K562 (cell line): ENCODE measurements at regions not wholly inside any gene's neighbourhood (a gene's known extent, or its start where the extent isn't known, plus 50 kb on each side); places are given as distances from the start of the nearest gene placed in this dataset.

Experiments
- ATAC-seq: fragments of 200-7000 bp; cut with Tn5 transposase; 3 replicates; pipeline ENCODE4 v1.9.1; 2020; ENCODE audit warnings: moderate library complexity
- BruUV-seq: library from RNA; stranded (reverse); fragments of 400-500 nt; replicated peaks from 2 replicates; lab custom pipeline; 2021; lab: Mats Ljungman, UMichigan
- CTCF ChIA-PET: fragments of 300-600 bp; formaldehyde crosslinking; extraction: SDS; loops from one replicate; lab custom pipeline; 2021; ENCODE audit warnings: low intra/inter-chr PET ratio; lab: Yijun Ruan, JAX
- POLR2A ChIA-PET: fragments of 300-600, 350-650 bp; sonication (Branson Sonifier 250); formaldehyde crosslinking; extraction: SDS; loops from one replicate; lab custom pipeline; 2021; ENCODE audit warnings: antibody characterized with exemption, inconsistent platforms; lab: Yijun Ruan, JAX
- DNase-seq, 4 experiments: peaks; one replicate each; pipeline versions ENCODE4 v3.0.0 to v3.0.0-alpha.2; 2011 to 2018; ENCODE audit warnings: low spot score in 3 of 4, mixed read lengths in 3 of 4; ENCODE audit errors: extremely low read depth in 1 of 4
- FAIRE-seq: peaks from 2 replicates; lab custom pipeline; 2011; peaks lifted over from hg19 to GRCh38; lab: Jason Lieb, UNC
- H2AFZ ChIP-seq: 2 replicates; pipeline ENCODE4 v1.6.0; 2011; ENCODE audit warnings: low read depth, low read length, control low read depth, inconsistent platforms
- H3K27ac ChIP-seq: fragments of 200-600 bp; 3 replicates; pipeline ENCODE4 v1.8.0; 2011; ENCODE audit warnings: low read depth, mild to moderate bottlenecking, control low read depth, inconsistent platforms, low read length, moderate library complexity, mixed read lengths; ENCODE audit errors: extremely low read depth
- H3K27me3 ChIP-seq, 2 experiments: fragments of 300-600 bp in 1 of 2; 2 replicates in 1 of 2; 3 replicates in 1 of 2; pipeline versions ENCODE4 v1.6.0 to v1.8.0; 2011; ENCODE audit warnings: inconsistent platforms in 2 of 2, low read length in 2 of 2, mild to moderate bottlenecking in 1 of 2, mixed read lengths in 1 of 2, moderate library complexity in 1 of 2; ENCODE audit not compliant: control insufficient read depth in 2 of 2, insufficient read depth in 2 of 2
- H3K36me3 ChIP-seq: fragments of 300-600 bp; 3 replicates; pipeline ENCODE4 v1.8.0; 2011; ENCODE audit warnings: mild to moderate bottlenecking, low read length, inconsistent platforms; ENCODE audit not compliant: control insufficient read depth, insufficient read depth
- H3K4me1 ChIP-seq, 2 experiments: fragments of 200-600 bp in 1 of 2; replicated peaks in 1 of 2; 2 replicates in 1 of 2; 3 replicates in 1 of 2; pipeline versions ENCODE4 v1.5.1 to v1.8.0; 2011; ENCODE audit warnings: inconsistent platforms in 2 of 2, low read length in 2 of 2, mild to moderate bottlenecking in 1 of 2, mixed read lengths in 1 of 2, moderate library complexity in 1 of 2; ENCODE audit not compliant: control insufficient read depth in 2 of 2, insufficient read depth in 2 of 2
- H3K4me2 ChIP-seq: 2 replicates; pipeline ENCODE4 v1.6.1; 2011; ENCODE audit warnings: low read length, control low read depth, inconsistent platforms, mixed read lengths; ENCODE audit not compliant: insufficient read depth
- H3K4me3 ChIP-seq: fragments of 200-600 bp; sonication (generic), shearing (Covaris generic); 2 replicates; pipeline ENCODE4 v1.5.1; 2016; ENCODE audit warnings: control low read depth, inconsistent platforms
- H3K79me2 ChIP-seq: fragments of 200-600 bp; 3 replicates; pipeline ENCODE4 v1.8.0; 2011; ENCODE audit warnings: low read length, inconsistent platforms; ENCODE audit not compliant: control insufficient read depth, insufficient read depth
- H3K9ac ChIP-seq, 2 experiments: 2 replicates each; pipeline versions ENCODE4 v1.6.0 to v1.6.1; 2011; ENCODE audit warnings: low read depth in 2 of 2, low read length in 2 of 2, control low read depth in 1 of 2, inconsistent platforms in 1 of 2, mild to moderate bottlenecking in 1 of 2, mixed read lengths in 1 of 2; ENCODE audit not compliant: insufficient read depth in 1 of 2
- H3K9me1 ChIP-seq: one replicate; pipeline ENCODE4 v1.6.0; 2011; ENCODE audit warnings: inconsistent platforms, mild to moderate bottlenecking, low read length, moderate library complexity; ENCODE audit not compliant: control insufficient read depth, insufficient read depth
- H3K9me3 ChIP-seq: replicated peaks from 2 replicates; pipeline ENCODE4 v1.5.1; 2011; ENCODE audit warnings: low read depth, low read length, inconsistent platforms; ENCODE audit not compliant: control insufficient read depth, insufficient read depth
- H4K20me1 ChIP-seq: replicated peaks from 2 replicates; pipeline ENCODE4 v1.6.1; 2011; ENCODE audit warnings: low read length, inconsistent platforms, mixed read lengths; ENCODE audit not compliant: control insufficient read depth, insufficient read depth
- KHSRP ChIP-seq: fragments of 450-650 bp; IDR thresholded peaks from 2 replicates; pipeline ENCODE4 v1.6.1; 2017
- NELFE ChIP-seq: IDR thresholded peaks from 2 replicates; pipeline ENCODE4 v1.6.1; 2011; ENCODE audit warnings: mild to moderate bottlenecking; ENCODE audit not compliant: insufficient read depth, insufficient read length
- PCBP2 ChIP-seq: fragments of 200-400 bp; formaldehyde crosslinking; IDR thresholded peaks from 2 replicates; pipeline ENCODE4 v1.6.1; 2018; ENCODE audit warnings: low read length, low read depth, mild to moderate bottlenecking, moderate library complexity; ENCODE audit not compliant: poor library complexity, severe bottlenecking
- ZNF280B ChIP-seq: fragments of 250-450 bp; sonication (Bioruptor Pico); IDR thresholded peaks from 2 replicates; pipeline ENCODE4 v1.5.1; 2021; ENCODE audit warnings: mild to moderate bottlenecking
- ZNF518B ChIP-seq: fragments of 250-450 bp; sonication (Bioruptor Pico); IDR thresholded peaks from 2 replicates; pipeline ENCODE4 v1.5.0; 2021; ENCODE audit warnings: mild to moderate bottlenecking, moderate library complexity
- ZSCAN29 ChIP-seq: fragments of 450-650 bp; IDR thresholded peaks from 2 replicates; pipeline ENCODE4 v1.6.1; 2017
- WGBS: fragments of 100-300 bp; shearing (Covaris generic); methylation state at CpG from one replicate; pipeline ENCODE4 v1.1.6; 2016; ENCODE audit warnings: low coverage, mixed read lengths; ENCODE audit not compliant: insufficient coverage; ENCODE audit errors: missing lambda C conversion rate; 5-methylcytosine and 5-hydroxymethylcytosine counted together
- in situ Hi-C: fragments of 300-500 bp; cut with MboI; formaldehyde crosslinking; loops from 4 replicates; pipeline ENCODE4 v1.15.0; 2018; ENCODE audit warnings: inconsistent platforms, mixed read lengths
- intact Hi-C: fragments of 100-400 bp; cut with micrococcal nuclease; formaldehyde crosslinking; loops from 2 replicates; pipeline ENCODE4 v1.14.2; 2022

- no peak overlapping the region for H3K4me2 ChIP-seq
- no peak overlapping the region for H2AFZ ChIP-seq
- no peaks in the 10 kb centered on the region for H3K4me1 ChIP-seq
- H3K27me3 ChIP-seq, result no peaks in the 10 kb centered on the region
- no peaks in the 10 kb centered on the region for H4K20me1 ChIP-seq
- DNase-seq (no peak), ATAC-seq (no peak), FAIRE-seq (no peak)
- in situ Hi-C loops (no loop called here), intact Hi-C loops (no loop called here)
- H3K27ac ChIP-seq, result no peak overlapping the region
- POLR2A ChIA-PET, result no interaction called here
- no peaks in the 10 kb centered on the region for H3K36me3 ChIP-seq
- no peaks in the 10 kb centered on the region for H3K9me1 ChIP-seq
- CTCF ChIA-PET, result no interaction called here
- no peak overlapping the region for H3K9ac ChIP-seq
- BruUV-seq, result no TSS peak
- peaks cover 1% of the 10 kb centered on the region for H3K9me3 ChIP-seq
- no peak for TF ChIP-seq ZNF518B
- no peak for TF ChIP-seq PCBP2
- no peak for TF ChIP-seq ZSCAN29
- no peak for TF ChIP-seq KHSRP
- no peak for TF ChIP-seq NELFE
- no peak for TF ChIP-seq ZNF280B (CRISPR knock-in tag)
- no peak overlapping the region for H3K4me3 ChIP-seq
- H3K79me2 ChIP-seq, result no peaks in the 10 kb centered on the region
- WGBS, result 0% methylated on average over 3 of the region's 3 CpGs
Measured at GRCh38 chr7:51702673-51703072, 386.1 kb upstream of the COBL start.
